Tibial nerve (tissue), 4 donors: ENCODE measurements at regions not wholly inside any gene's neighbourhood (a gene's known extent, or its start where the extent isn't known, plus 50 kb on each side); places are given as distances from the start of the nearest gene placed in this dataset.

Experiments used
- DNase-seq, 2 donors: peaks; one replicate each; pipeline ENCODE4 v3.0.0-alpha.2; 2019; ENCODE audit warnings: low spot score in 2 of 2
- H3K27ac ChIP-seq, 4 donors: fragments of 200-600 bp; sonication (generic) in 3 of 4; one replicate each; pipeline ENCODE4 v1.5.1; 2017 to 2019; ENCODE audit warnings: mild to moderate bottlenecking in 1 of 4
- H3K27me3 ChIP-seq, 2 donors: fragments of 200-600 bp; sonication (generic) in 1 of 2; one replicate each; pipeline versions ENCODE4 v1.5.1 to v1.6.0; 2017 to 2019
- H3K36me3 ChIP-seq, 3 donors: fragments of 200-600 bp; sonication (generic); one replicate each; pipeline ENCODE4 v1.5.1; 2018 to 2019
- H3K4me1 ChIP-seq, 4 donors: fragments of 200-600 bp; sonication (generic) in 3 of 4; one replicate each; pipeline ENCODE4 v1.5.1; 2017 to 2019
- H3K4me3 ChIP-seq, 4 donors: fragments of 200-600 bp; sonication (generic) in 3 of 4; one replicate each; pipeline ENCODE4 v1.5.1; 2017 to 2019; ENCODE audit warnings: mild to moderate bottlenecking in 1 of 4, moderate library complexity in 1 of 4
- H3K9me3 ChIP-seq, 4 donors: fragments of 200-600 bp; sonication (generic) in 3 of 4; one replicate each; pipeline ENCODE4 v1.5.1; 2017 to 2019
- EP300 ChIP-seq, 2 donors: sonication (generic); formaldehyde crosslinking; IDR thresholded peaks; one replicate each; pipeline ENCODE4 v1.6.1; 2017; ENCODE audit warnings: antibody characterized with exemption in 2 of 2, mild to moderate bottlenecking in 1 of 2
- POLR2A ChIP-seq, 2 donors: fragments of 450-650 bp; IDR thresholded peaks; one replicate each; pipeline ENCODE4 v1.6.1; 2017; ENCODE audit warnings: antibody characterized with exemption in 2 of 2, mild to moderate bottlenecking in 2 of 2, moderate library complexity in 2 of 2
- WGBS, 2 donors: methylation state at CpG; one replicate each; pipeline ENCODE4 v1.1.5; 2018; 5-methylcytosine and 5-hydroxymethylcytosine counted together
- TF ChIP-seq, protein P1 (sequence below), 5 experiments: fragments of 200-600 bp in 3 of 5; fragments of 450-650 bp in 2 of 5; sonication (generic) in 3 of 5; IDR thresholded peaks; one replicate each; pipeline ENCODE4 v1.5.1; 2016 to 2019; ENCODE audit warnings: antibody characterized with exemption in 5 of 5, mild to moderate bottlenecking in 3 of 5, moderate library complexity in 2 of 5

DNA sequence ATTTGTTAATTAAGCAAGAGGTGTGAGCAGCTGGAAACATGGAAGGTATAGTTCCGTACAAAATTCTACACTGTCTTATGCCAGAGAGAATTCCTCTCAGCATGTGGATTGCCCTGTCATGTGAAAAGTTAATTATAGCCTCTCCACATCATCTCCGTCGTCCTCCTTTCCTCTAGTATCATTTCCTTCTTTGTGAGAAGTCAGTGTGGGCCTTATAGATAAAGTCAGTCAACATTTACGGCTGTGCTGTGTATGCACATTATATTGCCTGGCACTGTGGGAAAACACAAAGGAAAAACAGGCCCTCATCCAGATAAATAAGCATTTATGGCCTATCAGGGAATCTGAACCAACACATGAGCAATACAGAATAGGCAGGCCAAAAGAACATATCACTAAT is 236.6 kb downstream of the SEC23A start:
- no peak for DNase-seq
- H3K4me1 ChIP-seq: peaks cover 0 to 31% (median 0%) of the 10 kb centered on the region in 4 donors
- H3K27me3 ChIP-seq: no peaks in the 10 kb centered on the region
- H3K27ac ChIP-seq: peak overlapping the region in 1 of 4 donors; percentile 17
- WGBS, 2 donors: 52 to 56% methylated on average over 4 of the region's 4 CpGs
- peaks cover 0 to 17% (median 0%) of the 10 kb centered on the region in 4 donors for H3K9me3 ChIP-seq
- H3K4me3 ChIP-seq: no peak overlapping the region
- TF ChIP-seq EP300 (IDR thresholded peaks at IDR 0.05) (no peak), POLR2A (IDR thresholded peaks at IDR 0.05) (no peak)
- TF ChIP-seq, protein P1, sequence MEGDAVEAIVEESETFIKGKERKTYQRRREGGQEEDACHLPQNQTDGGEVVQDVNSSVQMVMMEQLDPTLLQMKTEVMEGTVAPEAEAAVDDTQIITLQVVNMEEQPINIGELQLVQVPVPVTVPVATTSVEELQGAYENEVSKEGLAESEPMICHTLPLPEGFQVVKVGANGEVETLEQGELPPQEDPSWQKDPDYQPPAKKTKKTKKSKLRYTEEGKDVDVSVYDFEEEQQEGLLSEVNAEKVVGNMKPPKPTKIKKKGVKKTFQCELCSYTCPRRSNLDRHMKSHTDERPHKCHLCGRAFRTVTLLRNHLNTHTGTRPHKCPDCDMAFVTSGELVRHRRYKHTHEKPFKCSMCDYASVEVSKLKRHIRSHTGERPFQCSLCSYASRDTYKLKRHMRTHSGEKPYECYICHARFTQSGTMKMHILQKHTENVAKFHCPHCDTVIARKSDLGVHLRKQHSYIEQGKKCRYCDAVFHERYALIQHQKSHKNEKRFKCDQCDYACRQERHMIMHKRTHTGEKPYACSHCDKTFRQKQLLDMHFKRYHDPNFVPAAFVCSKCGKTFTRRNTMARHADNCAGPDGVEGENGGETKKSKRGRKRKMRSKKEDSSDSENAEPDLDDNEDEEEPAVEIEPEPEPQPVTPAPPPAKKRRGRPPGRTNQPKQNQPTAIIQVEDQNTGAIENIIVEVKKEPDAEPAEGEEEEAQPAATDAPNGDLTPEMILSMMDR (IDR thresholded peaks at IDR 0.05): no peak
- H3K36me3 ChIP-seq: peaks cover 0 to 11% (median 0%) of the 10 kb centered on the region in 3 donors

GRCh38 chr14:38862366-38862765 is 240.7 kb downstream of the SEC23A start:
- Histone ChIP-seq H3K4me1 (peaks cover 0 to 14% (median 0%) of the 10 kb centered on the region in 4 donors), H3K9me3 (peaks cover 0 to 17% (median 0%) of the 10 kb centered on the region in 4 donors), H3K36me3 (peaks cover 0 to 11% (median 0%) of the 10 kb centered on the region in 3 donors), H3K4me3 (no peak overlapping the region), H3K27ac (no peak overlapping the region), H3K27me3 (no peaks in the 10 kb centered on the region)
- 95 to 100% methylated on average over 1 of the region's 1 CpG for WGBS, 2 donors
- TF ChIP-seq EP300 (IDR thresholded peaks at IDR 0.05): no peak
- no peak for TF ChIP-seq POLR2A (IDR thresholded peaks at IDR 0.05)
- TF ChIP-seq, protein P1 (IDR thresholded peaks at IDR 0.05): no peak
- no peak for DNase-seq

DNA sequence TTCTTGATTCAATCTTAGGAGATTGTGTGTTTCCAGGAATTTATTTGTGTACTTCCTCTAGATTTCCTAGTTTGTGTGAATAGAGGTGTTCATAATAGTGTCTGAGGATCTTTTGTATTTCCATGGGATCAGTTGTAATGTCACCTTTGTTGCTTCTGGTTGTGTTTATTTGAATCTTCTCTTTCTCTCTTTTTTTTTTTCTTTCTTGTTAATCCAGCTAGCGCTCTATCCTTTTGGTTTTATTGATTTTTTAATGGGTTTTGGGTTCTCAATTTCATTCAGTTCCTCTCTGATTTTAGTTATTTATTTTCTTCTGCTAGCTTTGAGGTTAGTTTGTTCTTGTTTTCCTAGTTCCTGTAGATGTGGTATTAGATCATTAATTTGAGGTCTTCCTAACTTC is 242.5 kb downstream of the SEC23A start:
- Histone ChIP-seq H3K4me1 (no peaks in the 10 kb centered on the region), H3K27ac (no peak overlapping the region), H3K36me3 (peaks cover 0 to 11% (median 0%) of the 10 kb centered on the region in 3 donors), H3K27me3 (no peaks in the 10 kb centered on the region), H3K4me3 (no peak overlapping the region), H3K9me3 (peaks cover 0 to 17% (median 0%) of the 10 kb centered on the region in 4 donors)
- TF ChIP-seq POLR2A (IDR thresholded peaks at IDR 0.05): no peak
- TF ChIP-seq, protein P1 (IDR thresholded peaks at IDR 0.05): no peak
- no peak for TF ChIP-seq EP300 (IDR thresholded peaks at IDR 0.05)
- DNase-seq: no peak
- WGBS, 2 donors: 86 to 94% methylated on average over 1 of the region's 1 CpG

DNA sequence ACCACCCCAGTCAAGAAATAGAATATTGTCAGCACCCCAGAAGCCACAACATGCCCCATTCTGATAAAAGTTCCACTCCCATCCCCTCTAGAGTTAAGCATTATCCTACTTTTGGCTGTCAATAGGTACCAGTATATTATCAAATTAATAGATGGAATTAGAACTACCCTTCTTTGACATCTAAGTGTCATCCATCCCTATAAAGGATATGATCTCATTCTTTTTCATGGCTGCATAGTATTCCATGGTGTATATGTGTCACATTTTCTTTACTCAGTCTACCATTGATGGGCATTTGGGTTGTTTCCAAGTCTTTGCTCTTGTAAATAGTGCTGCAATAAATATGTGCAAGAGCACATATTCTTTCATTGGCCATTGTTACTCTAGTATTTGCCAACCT is 246.2 kb downstream of the SEC23A start:
- Histone ChIP-seq H3K27me3 (no peaks in the 10 kb centered on the region), H3K27ac (no peak overlapping the region), H3K9me3 (peaks cover 0 to 3% (median 0%) of the 10 kb centered on the region in 4 donors), H3K4me1 (no peaks in the 10 kb centered on the region), H3K4me3 (no peak overlapping the region), H3K36me3 (no peaks in the 10 kb centered on the region)
- DNase-seq: no peak
- TF ChIP-seq EP300 (IDR thresholded peaks at IDR 0.05) (no peak), POLR2A (IDR thresholded peaks at IDR 0.05) (no peak)
- TF ChIP-seq, protein P1 (IDR thresholded peaks at IDR 0.05): no peak

DNA sequence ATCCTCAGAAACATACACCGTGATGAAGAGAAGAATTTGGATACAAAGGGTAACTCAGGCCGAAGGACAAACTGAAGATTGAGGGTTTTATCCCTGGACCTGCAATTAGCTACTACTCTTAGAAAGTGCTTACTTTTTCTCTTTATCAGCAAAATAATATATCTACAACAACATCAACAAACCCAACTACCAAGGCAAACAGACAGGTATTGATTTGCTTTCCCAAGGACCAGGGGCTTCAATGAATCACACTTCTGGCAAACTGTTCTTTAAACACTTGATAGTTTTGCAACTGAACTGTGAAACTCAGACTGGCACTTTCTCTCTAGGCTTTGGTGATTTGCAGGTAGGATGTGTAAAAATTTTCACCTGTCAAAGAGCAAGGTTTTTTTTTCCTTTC is 247.5 kb downstream of the SEC23A start:
- H3K9me3 ChIP-seq: no peaks in the 10 kb centered on the region
- H3K27me3 ChIP-seq: no peaks in the 10 kb centered on the region
- H3K4me1 ChIP-seq: no peaks in the 10 kb centered on the region
- no peak for TF ChIP-seq EP300 (IDR thresholded peaks at IDR 0.05)
- TF ChIP-seq, protein P1 (IDR thresholded peaks at IDR 0.05): no peak
- no peak for TF ChIP-seq POLR2A (IDR thresholded peaks at IDR 0.05)
- no peaks in the 10 kb centered on the region for H3K36me3 ChIP-seq
- no peak overlapping the region for H3K4me3 ChIP-seq
- 89% methylated on average over 2 of the region's 2 CpGs for WGBS, 2 donors
- no peak overlapping the region for H3K27ac ChIP-seq
- DNase-seq: no peak
